Breast epithelium (tissue), 3 donors: ENCODE measurements at regions not wholly inside any gene's neighbourhood (a gene's known extent, or its start where the extent isn't known, plus 50 kb on each side); places are given as distances from the start of the nearest gene placed in this dataset.

Source experiments
- POLR2A ChIP-seq: fragments of 450-650 bp; IDR thresholded peaks from one replicate; pipeline ENCODE4 v1.6.1; 2016; ENCODE audit warnings: antibody characterized with exemption, mild to moderate bottlenecking, moderate library complexity
- POLR2AphosphoS5 ChIP-seq, 3 donors: sonication (generic); formaldehyde crosslinking; IDR thresholded peaks; one replicate each; pipeline ENCODE4 v1.6.1; 2017; ENCODE audit warnings: antibody characterized with exemption in 3 of 3
- TF ChIP-seq, protein P1 (sequence below), 3 donors: fragments of 450-650 bp; IDR thresholded peaks; one replicate each; pipeline ENCODE4 v1.5.1; 2016 to 2017; ENCODE audit warnings: antibody characterized with exemption in 3 of 3, mild to moderate bottlenecking in 3 of 3, moderate library complexity in 3 of 3

DNA sequence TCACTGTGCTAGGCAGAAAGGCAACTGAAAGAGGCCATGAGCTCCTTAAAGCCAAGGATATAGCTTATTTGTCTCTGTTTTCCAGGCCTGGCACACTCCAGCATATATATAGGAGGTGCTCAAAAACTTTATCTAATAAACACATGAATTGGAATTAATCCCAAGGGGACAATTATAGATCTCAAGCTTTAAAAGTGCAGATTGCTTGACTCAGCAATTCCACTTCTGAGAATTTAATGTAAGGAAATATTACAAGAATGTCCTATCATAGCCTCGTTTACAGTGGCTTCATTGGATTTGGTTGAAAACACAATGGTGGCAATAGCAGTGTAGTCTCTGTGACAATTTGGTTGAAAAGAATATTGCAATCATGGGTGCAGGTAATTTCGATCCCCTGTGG, 267.3 kb downstream of the SHQ1 start:
- TF ChIP-seq, protein P1, sequence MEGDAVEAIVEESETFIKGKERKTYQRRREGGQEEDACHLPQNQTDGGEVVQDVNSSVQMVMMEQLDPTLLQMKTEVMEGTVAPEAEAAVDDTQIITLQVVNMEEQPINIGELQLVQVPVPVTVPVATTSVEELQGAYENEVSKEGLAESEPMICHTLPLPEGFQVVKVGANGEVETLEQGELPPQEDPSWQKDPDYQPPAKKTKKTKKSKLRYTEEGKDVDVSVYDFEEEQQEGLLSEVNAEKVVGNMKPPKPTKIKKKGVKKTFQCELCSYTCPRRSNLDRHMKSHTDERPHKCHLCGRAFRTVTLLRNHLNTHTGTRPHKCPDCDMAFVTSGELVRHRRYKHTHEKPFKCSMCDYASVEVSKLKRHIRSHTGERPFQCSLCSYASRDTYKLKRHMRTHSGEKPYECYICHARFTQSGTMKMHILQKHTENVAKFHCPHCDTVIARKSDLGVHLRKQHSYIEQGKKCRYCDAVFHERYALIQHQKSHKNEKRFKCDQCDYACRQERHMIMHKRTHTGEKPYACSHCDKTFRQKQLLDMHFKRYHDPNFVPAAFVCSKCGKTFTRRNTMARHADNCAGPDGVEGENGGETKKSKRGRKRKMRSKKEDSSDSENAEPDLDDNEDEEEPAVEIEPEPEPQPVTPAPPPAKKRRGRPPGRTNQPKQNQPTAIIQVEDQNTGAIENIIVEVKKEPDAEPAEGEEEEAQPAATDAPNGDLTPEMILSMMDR (IDR thresholded peaks at IDR 0.05) = no peak
- no peak for TF ChIP-seq POLR2AphosphoS5 (IDR thresholded peaks at IDR 0.05)
- no peak for TF ChIP-seq POLR2A
